Fibroblast of peridontal ligament (primary cell): ENCODE measurements at regions not wholly inside any gene's neighbourhood (a gene's known extent, or its start where the extent isn't known, plus 50 kb on each side); places are given as distances from the start of the nearest gene placed in this dataset.
A peak's percentile ranks its signal among the peaks of the same experiment; 100 is the strongest.

Experiments
- DNase-seq: peaks from one replicate; pipeline ENCODE4 v3.0.0-alpha.2; 2010; ENCODE audit errors: extremely low read depth

- DNase-seq = no peak
Observed at GRCh38 chr4:19417256-19417655, 834.4 kb upstream of the SLIT2 start.

GRCh38 chr4:19416146-19416545 lies 835.6 kb upstream of the SLIT2 start:
- no peak for DNase-seq

GRCh38 chr4:19408490-19408889 lies 843.2 kb upstream of the SLIT2 start:
- DNase-seq = no peak

GRCh38 chr4:19406789-19407188 lies 844.9 kb upstream of the SLIT2 start:
- no peak for DNase-seq

- no peak for DNase-seq
Observed at GRCh38 chr4:19403786-19404370, 847.8 kb upstream of the SLIT2 start.

- peak; percentile 21 for DNase-seq
Observed at GRCh38 chr4:19402581-19403065, 849.1 kb upstream of the SLIT2 start.

GRCh38 chr4:19401301-19402080 lies 850.2 kb upstream of the SLIT2 start:
- DNase-seq = peak; percentile 17

GRCh38 chr4:19400820-19401219 lies 850.9 kb upstream of the SLIT2 start:
- no peak for DNase-seq

GRCh38 chr4:19399001-19399400 lies 852.7 kb upstream of the SLIT2 start:
- DNase-seq = peak; percentile 16

- DNase-seq = no peak
Observed at GRCh38 chr4:19386786-19387185, 864.9 kb upstream of the SLIT2 start.

- DNase-seq = peak; percentile 94
Observed at GRCh38 chr4:19382993-19383756, 868.5 kb upstream of the SLIT2 start.

- DNase-seq = peak; percentile 81
Observed at GRCh38 chr4:19381068-19381467, 870.6 kb upstream of the SLIT2 start.

GRCh38 chr4:19380600-19380999 lies 871.1 kb upstream of the SLIT2 start:
- DNase-seq = peak; percentile 16

GRCh38 chr4:19379191-19379708 lies 872.5 kb upstream of the SLIT2 start:
- DNase-seq = no peak

GRCh38 chr4:19375931-19376330 lies 875.8 kb upstream of the SLIT2 start:
- DNase-seq = peak; percentile 21

GRCh38 chr4:19375136-19375804 lies 876.4 kb upstream of the SLIT2 start:
- DNase-seq = no peak

- DNase-seq = no peak
Observed at GRCh38 chr4:19372390-19372789, 879.3 kb upstream of the SLIT2 start.

- no peak for DNase-seq
Observed at GRCh38 chr4:19368800-19369199, 882.9 kb upstream of the SLIT2 start.

- no peak for DNase-seq
Observed at GRCh38 chr4:19366916-19367315, 884.8 kb upstream of the SLIT2 start.

GRCh38 chr4:19358015-19358414 lies 893.7 kb upstream of the SLIT2 start:
- DNase-seq = no peak

GRCh38 chr4:19349416-19349815 lies 902.3 kb upstream of the SLIT2 start:
- DNase-seq = peak; percentile 15

- DNase-seq = peak; percentile 10
Observed at GRCh38 chr4:19348746-19349145, 903.0 kb upstream of the SLIT2 start.
